Ishikawa (cell line): ENCODE measurements at regions not wholly inside any gene's neighbourhood (a gene's known extent, or its start where the extent isn't known, plus 50 kb on each side); places are given as distances from the start of the nearest gene placed in this dataset.

ENCODE experiments used
- CEBPB ChIP-seq: IDR thresholded peaks from 2 replicates; pipeline ENCODE4 v1.6.1; 2012
- CREB1 ChIP-seq: IDR thresholded peaks from 2 replicates; pipeline ENCODE4 v1.6.1; 2012; ENCODE audit warnings: low read depth
- EGR1 ChIP-seq: IDR thresholded peaks from 2 replicates; pipeline ENCODE4 v1.6.1; 2012
- EP300 ChIP-seq: IDR thresholded peaks from 2 replicates; pipeline ENCODE4 v1.6.1; 2012; ENCODE audit warnings: borderline replicate concordance
- FOXM1 ChIP-seq: IDR thresholded peaks from 2 replicates; pipeline ENCODE4 v1.6.1; 2012; ENCODE audit warnings: low read depth, borderline replicate concordance
- NFIC ChIP-seq: IDR thresholded peaks from 2 replicates; pipeline ENCODE4 v1.6.1; 2012
- RAD21 ChIP-seq: IDR thresholded peaks from 2 replicates; pipeline ENCODE4 v1.6.1; 2012; ENCODE audit warnings: low read depth
- TAF1 ChIP-seq: IDR thresholded peaks from 2 replicates; pipeline ENCODE4 v1.6.1; 2012; ENCODE audit warnings: low read depth, mild to moderate bottlenecking
- TCF12 ChIP-seq: IDR thresholded peaks from 2 replicates; pipeline ENCODE4 v1.6.1; 2012; ENCODE audit warnings: low read depth
- TEAD4 ChIP-seq: IDR thresholded peaks from 2 replicates; pipeline ENCODE4 v1.6.1; 2012
- YY1 ChIP-seq: IDR thresholded peaks from 2 replicates; pipeline ENCODE4 v1.6.1; 2012; ENCODE audit warnings: low read depth
- ZBTB7A ChIP-seq: IDR thresholded peaks from 2 replicates; pipeline ENCODE4 v1.6.1; 2012; ENCODE audit warnings: low read depth
- TF ChIP-seq, protein P1 (sequence below): IDR thresholded peaks from 2 replicates; pipeline ENCODE4 v1.6.1; 2012; ENCODE audit warnings: low read depth, mild to moderate bottlenecking
- TF ChIP-seq, protein P2 (sequence below): IDR thresholded peaks from 2 replicates; pipeline ENCODE4 v1.6.1; 2012
- TF ChIP-seq, protein P3 (sequence below): IDR thresholded peaks from 2 replicates; pipeline ENCODE4 v1.6.1; 2012

DNA sequence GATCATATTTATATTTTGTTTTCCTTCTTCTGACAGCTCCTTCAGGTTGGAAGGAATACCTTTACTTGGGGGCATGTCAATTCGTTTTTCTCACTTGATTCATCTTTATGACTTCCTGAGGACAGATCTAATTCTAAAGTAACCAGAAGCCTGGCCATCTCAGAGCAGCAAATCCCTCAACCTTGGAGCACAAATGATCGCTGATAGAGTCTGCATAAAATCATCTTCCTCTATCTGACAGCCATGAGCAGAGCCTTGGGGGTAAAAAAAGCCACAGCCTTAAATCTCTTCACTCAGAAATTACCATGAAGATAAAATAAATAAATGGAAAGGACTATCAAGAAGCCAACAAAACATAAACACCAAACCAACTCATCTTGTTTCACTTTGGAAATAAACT lies 325.8 kb downstream of the PRR16 start:
- TF ChIP-seq CREB1 (no peak), YY1 (no peak), ZBTB7A (no peak), TCF12 (no peak), CEBPB (no peak), EP300 (no peak), NFIC (no peak)
- TF ChIP-seq, protein P1, sequence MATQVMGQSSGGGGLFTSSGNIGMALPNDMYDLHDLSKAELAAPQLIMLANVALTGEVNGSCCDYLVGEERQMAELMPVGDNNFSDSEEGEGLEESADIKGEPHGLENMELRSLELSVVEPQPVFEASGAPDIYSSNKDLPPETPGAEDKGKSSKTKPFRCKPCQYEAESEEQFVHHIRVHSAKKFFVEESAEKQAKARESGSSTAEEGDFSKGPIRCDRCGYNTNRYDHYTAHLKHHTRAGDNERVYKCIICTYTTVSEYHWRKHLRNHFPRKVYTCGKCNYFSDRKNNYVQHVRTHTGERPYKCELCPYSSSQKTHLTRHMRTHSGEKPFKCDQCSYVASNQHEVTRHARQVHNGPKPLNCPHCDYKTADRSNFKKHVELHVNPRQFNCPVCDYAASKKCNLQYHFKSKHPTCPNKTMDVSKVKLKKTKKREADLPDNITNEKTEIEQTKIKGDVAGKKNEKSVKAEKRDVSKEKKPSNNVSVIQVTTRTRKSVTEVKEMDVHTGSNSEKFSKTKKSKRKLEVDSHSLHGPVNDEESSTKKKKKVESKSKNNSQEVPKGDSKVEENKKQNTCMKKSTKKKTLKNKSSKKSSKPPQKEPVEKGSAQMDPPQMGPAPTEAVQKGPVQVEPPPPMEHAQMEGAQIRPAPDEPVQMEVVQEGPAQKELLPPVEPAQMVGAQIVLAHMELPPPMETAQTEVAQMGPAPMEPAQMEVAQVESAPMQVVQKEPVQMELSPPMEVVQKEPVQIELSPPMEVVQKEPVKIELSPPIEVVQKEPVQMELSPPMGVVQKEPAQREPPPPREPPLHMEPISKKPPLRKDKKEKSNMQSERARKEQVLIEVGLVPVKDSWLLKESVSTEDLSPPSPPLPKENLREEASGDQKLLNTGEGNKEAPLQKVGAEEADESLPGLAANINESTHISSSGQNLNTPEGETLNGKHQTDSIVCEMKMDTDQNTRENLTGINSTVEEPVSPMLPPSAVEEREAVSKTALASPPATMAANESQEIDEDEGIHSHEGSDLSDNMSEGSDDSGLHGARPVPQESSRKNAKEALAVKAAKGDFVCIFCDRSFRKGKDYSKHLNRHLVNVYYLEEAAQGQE: no peak
- TF ChIP-seq, protein P2, sequence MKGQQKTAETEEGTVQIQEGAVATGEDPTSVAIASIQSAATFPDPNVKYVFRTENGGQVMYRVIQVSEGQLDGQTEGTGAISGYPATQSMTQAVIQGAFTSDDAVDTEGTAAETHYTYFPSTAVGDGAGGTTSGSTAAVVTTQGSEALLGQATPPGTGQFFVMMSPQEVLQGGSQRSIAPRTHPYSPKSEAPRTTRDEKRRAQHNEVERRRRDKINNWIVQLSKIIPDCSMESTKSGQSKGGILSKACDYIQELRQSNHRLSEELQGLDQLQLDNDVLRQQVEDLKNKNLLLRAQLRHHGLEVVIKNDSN: no peak

DNA sequence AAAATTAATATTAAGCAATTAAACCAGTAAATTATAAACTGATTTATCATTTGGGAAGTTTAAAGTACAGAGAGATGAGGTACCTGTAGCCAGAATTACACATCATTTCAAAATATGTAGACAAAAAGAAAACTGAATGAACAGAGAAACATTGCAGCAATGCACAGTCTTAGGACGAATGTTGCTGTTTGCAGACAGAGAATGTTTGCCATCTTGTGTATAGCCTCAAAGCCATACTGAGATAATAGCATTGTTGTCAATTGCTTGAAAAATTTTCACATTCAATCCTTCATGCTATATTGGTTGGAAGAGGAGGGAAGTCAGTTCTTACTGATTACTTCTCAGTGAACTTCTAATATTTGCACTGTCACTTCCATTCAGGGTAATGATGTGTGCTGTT lies 326.2 kb downstream of the PRR16 start:
- TF ChIP-seq, protein P3, sequence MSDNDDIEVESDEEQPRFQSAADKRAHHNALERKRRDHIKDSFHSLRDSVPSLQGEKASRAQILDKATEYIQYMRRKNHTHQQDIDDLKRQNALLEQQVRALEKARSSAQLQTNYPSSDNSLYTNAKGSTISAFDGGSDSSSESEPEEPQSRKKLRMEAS: no peak
- TF ChIP-seq TCF12: no peak
- no peak for TF ChIP-seq EGR1
- TF ChIP-seq RAD21: no peak
- no peak for TF ChIP-seq YY1
- no peak for TF ChIP-seq ZBTB7A
- TF ChIP-seq TEAD4: no peak
- no peak for TF ChIP-seq NFIC
- no peak for TF ChIP-seq TAF1
- TF ChIP-seq CREB1: no peak

DNA sequence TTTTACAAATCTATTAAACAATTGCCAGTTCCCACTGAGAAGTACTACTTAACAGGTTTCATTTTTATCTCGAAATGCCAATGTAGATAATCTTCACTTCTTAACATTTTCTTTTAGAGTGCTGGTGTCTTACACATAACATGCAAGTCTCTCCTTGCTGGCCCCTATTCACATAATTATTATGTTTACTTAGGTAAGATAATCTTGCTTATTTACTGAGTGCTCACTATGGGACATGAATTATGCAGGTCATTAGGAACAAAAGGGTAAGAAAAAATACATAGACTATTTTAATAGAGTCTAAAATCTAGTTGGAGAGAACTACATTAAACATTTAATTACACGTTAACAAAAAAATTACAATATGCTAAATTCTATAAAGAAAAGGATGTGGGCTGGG lies 328.4 kb downstream of the PRR16 start:
- TF ChIP-seq YY1: no peak
- TF ChIP-seq TAF1: no peak
- TF ChIP-seq, protein P1: no peak
- no peak for TF ChIP-seq TCF12
- no peak for TF ChIP-seq FOXM1
- no peak for TF ChIP-seq RAD21
- TF ChIP-seq, protein P2: no peak

DNA sequence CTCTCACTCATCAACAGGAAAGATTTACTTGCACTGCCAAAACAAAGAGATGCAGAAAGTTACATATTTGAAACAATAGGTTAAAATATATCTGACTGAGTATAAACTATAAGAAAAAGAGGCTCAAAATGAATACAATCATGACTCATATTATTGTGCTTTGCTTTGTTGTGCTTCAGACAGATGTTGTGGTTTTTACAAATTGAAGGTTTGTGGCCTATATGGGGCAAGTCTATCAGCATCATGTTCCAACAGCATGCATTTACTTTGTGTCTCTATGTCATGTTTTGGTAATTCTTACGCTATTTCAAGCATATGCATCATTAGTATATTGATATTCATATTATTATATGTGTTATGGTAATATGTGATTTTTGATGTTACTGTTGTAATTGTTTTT lies 330.0 kb downstream of the PRR16 start:
- TF ChIP-seq YY1 (no peak), RAD21 (no peak), TAF1 (no peak), CEBPB (no peak), EGR1 (no peak), NFIC (no peak), ZBTB7A (no peak), TEAD4 (no peak)
- TF ChIP-seq, protein P2: no peak
- TF ChIP-seq, protein P1: no peak

DNA sequence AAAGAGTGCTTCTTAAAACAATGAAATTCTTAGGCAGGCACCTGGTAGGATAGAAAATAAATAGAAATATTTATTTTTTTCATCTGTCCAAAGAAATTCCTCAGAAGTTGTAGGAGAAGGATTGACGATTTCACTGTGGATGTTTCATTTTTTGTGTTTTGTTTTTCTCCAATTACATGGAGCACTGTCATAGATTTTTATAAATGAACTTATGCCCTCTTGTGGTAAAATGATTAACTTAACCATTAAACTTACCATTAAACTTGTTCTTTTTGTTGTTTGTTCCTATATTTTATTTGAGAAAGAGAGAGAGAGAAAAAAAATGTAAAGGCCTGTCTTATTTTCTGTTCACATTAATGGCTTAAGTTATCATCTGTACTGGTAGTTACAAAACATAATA lies 339.2 kb downstream of the PRR16 start:
- TF ChIP-seq ZBTB7A (no peak), EGR1 (no peak), RAD21 (peak; percentile 12; the same call in 1 of the 2 replicates), TCF12 (no peak)
- TF ChIP-seq, protein P2: no peak
